ENCODE measurements at regions not wholly inside any gene's neighbourhood (a gene's known extent, or its start where the extent isn't known, plus 50 kb on each side); places are given as distances from the start of the nearest gene placed in this dataset.
"Not testable (repeated sequence)": the region's sequence is repeated elsewhere in the genome, so short reads cannot be mapped to it uniquely, and the experiment has no call there.

- peaks cover 3% of the 10 kb centered on the region; the same call in 1 of the 2 replicates for H3K27me3 ChIP-seq
- no peaks in the 10 kb centered on the region for H3K36me3 ChIP-seq
- H3K27ac ChIP-seq = no peak overlapping the region
- no peaks in the 10 kb centered on the region for H3K9me3 ChIP-seq (replicated peaks)
- H3K4me1 ChIP-seq = no peaks in the 10 kb centered on the region
- DNase-seq = no peak
- no peak overlapping the region for H3K4me3 ChIP-seq
These were observed 327.6 kb upstream of the HTR1E start for GRCh38 chr6:86609549-86610388.

GRCh38 chr6:86603364-86603763, 334.0 kb upstream of the HTR1E start:
- not testable (repeated sequence) for DNase-seq; H3K36me3 ChIP-seq; H3K4me3 ChIP-seq; H3K27ac ChIP-seq; H3K4me1 ChIP-seq; H3K9me3 ChIP-seq (replicated peaks); H3K27me3 ChIP-seq

- not testable (repeated sequence) for H3K4me3 ChIP-seq; H3K27me3 ChIP-seq; H3K9me3 ChIP-seq (replicated peaks); DNase-seq; H3K27ac ChIP-seq; H3K36me3 ChIP-seq; H3K4me1 ChIP-seq
These were observed 335.2 kb upstream of the HTR1E start for GRCh38 chr6:86602093-86602492.

GRCh38 chr6:86598969-86599368, 338.4 kb upstream of the HTR1E start:
- not testable (repeated sequence) for H3K9me3 ChIP-seq (replicated peaks); H3K4me1 ChIP-seq; H3K36me3 ChIP-seq; H3K27me3 ChIP-seq; H3K4me3 ChIP-seq; DNase-seq; H3K27ac ChIP-seq

GRCh38 chr6:86595641-86596040, 341.7 kb upstream of the HTR1E start:
- H3K27me3 ChIP-seq = 0 out of 2 replicates have a peak, but pooled peaks cover 6% of the 10 kb centered on the region
- H3K4me3 ChIP-seq = no peak overlapping the region
- no peaks in the 10 kb centered on the region for H3K4me1 ChIP-seq
- no peak for DNase-seq
- no peaks in the 10 kb centered on the region for H3K36me3 ChIP-seq
- H3K27ac ChIP-seq = no peak overlapping the region
- H3K9me3 ChIP-seq (replicated peaks) = no peaks in the 10 kb centered on the region

GRCh38 chr6:86586195-86586594, 351.1 kb upstream of the HTR1E start:
- no peaks in the 10 kb centered on the region for H3K9me3 ChIP-seq (replicated peaks)
- H3K27ac ChIP-seq = no peak overlapping the region
- H3K4me3 ChIP-seq = no peak overlapping the region
- H3K4me1 ChIP-seq = no peaks in the 10 kb centered on the region
- no peak for DNase-seq
- no peaks in the 10 kb centered on the region for H3K36me3 ChIP-seq
- H3K27me3 ChIP-seq = no peaks in the 10 kb centered on the region

- Histone ChIP-seq H3K9me3 (replicated peaks) (no peaks in the 10 kb centered on the region), H3K27me3 (no peaks in the 10 kb centered on the region)
- DNase-seq = no peak
These were observed 355.5 kb upstream of the HTR1E start for GRCh38 chr6:86581833-86582232.

GRCh38 chr6:86563197-86563596, 374.1 kb upstream of the HTR1E start:
- Histone ChIP-seq H3K9me3 (replicated peaks) (no peaks in the 10 kb centered on the region), H3K36me3 (no peaks in the 10 kb centered on the region), H3K27me3 (no peaks in the 10 kb centered on the region), H3K4me1 (no peaks in the 10 kb centered on the region), H3K27ac (no peak overlapping the region), H3K4me3 (no peak overlapping the region)
- no peak for DNase-seq

More at GRCh38 chr6:86581833-86582232, 355.5 kb upstream of the HTR1E start:
- no peaks in the 10 kb centered on the region for H3K4me1 ChIP-seq
- no peaks in the 10 kb centered on the region for H3K36me3 ChIP-seq
- H3K4me3 ChIP-seq = no peak overlapping the region
- H3K27ac ChIP-seq = no peak overlapping the region

- Histone ChIP-seq H3K4me3 (no peak overlapping the region), H3K36me3 (no peaks in the 10 kb centered on the region), H3K27ac (no peak overlapping the region), H3K4me1 (no peaks in the 10 kb centered on the region), H3K27me3 (no peaks in the 10 kb centered on the region), H3K9me3 (replicated peaks) (no peaks in the 10 kb centered on the region)
- DNase-seq = no peak
These were observed 379.0 kb upstream of the HTR1E start for GRCh38 chr6:86558318-86558717.

GRCh38 chr6:86537292-86537861, 400.0 kb upstream of the HTR1E start:
- no peaks in the 10 kb centered on the region for H3K9me3 ChIP-seq (replicated peaks)
- H3K4me3 ChIP-seq = no peak overlapping the region
- no peaks in the 10 kb centered on the region for H3K36me3 ChIP-seq
- DNase-seq = no peak
- H3K27ac ChIP-seq = no peak overlapping the region
- no peaks in the 10 kb centered on the region for H3K27me3 ChIP-seq
- H3K4me1 ChIP-seq = no peaks in the 10 kb centered on the region

GRCh38 chr6:86536121-86536520, 401.2 kb upstream of the HTR1E start:
- no peaks in the 10 kb centered on the region for H3K9me3 ChIP-seq (replicated peaks)
- H3K4me3 ChIP-seq = no peak overlapping the region
- H3K27ac ChIP-seq = no peak overlapping the region
- no peaks in the 10 kb centered on the region for H3K36me3 ChIP-seq
- DNase-seq = no peak
- H3K4me1 ChIP-seq = no peaks in the 10 kb centered on the region
- no peaks in the 10 kb centered on the region for H3K27me3 ChIP-seq

GRCh38 chr6:86535100-86535499, 402.2 kb upstream of the HTR1E start:
- no peaks in the 10 kb centered on the region for H3K27me3 ChIP-seq
- H3K36me3 ChIP-seq = no peaks in the 10 kb centered on the region
- no peaks in the 10 kb centered on the region for H3K9me3 ChIP-seq (replicated peaks)
- no peak for DNase-seq
- H3K4me1 ChIP-seq = no peaks in the 10 kb centered on the region
- no peak overlapping the region for H3K27ac ChIP-seq
- H3K4me3 ChIP-seq = no peak overlapping the region

- Histone ChIP-seq H3K4me3 (no peak overlapping the region), H3K9me3 (replicated peaks) (no peaks in the 10 kb centered on the region), H3K27me3 (no peaks in the 10 kb centered on the region), H3K36me3 (no peaks in the 10 kb centered on the region), H3K27ac (no peak overlapping the region), H3K4me1 (no peaks in the 10 kb centered on the region)
- DNase-seq = no peak
These were observed 407.7 kb upstream of the HTR1E start for GRCh38 chr6:86529635-86530034.

- H3K27ac ChIP-seq = no peak overlapping the region
- no peaks in the 10 kb centered on the region for H3K36me3 ChIP-seq
- H3K27me3 ChIP-seq = no peaks in the 10 kb centered on the region
- no peak for DNase-seq
- no peaks in the 10 kb centered on the region for H3K4me1 ChIP-seq
- H3K9me3 ChIP-seq (replicated peaks) = no peaks in the 10 kb centered on the region
- no peak overlapping the region for H3K4me3 ChIP-seq
These were observed 411.1 kb upstream of the HTR1E start for GRCh38 chr6:86526238-86526637.

- DNase-seq = no peak
- H3K4me1 ChIP-seq = no peaks in the 10 kb centered on the region
- no peaks in the 10 kb centered on the region for H3K9me3 ChIP-seq (replicated peaks)
- no peaks in the 10 kb centered on the region for H3K27me3 ChIP-seq
- H3K36me3 ChIP-seq = no peaks in the 10 kb centered on the region
- H3K27ac ChIP-seq = no peak overlapping the region
- no peak overlapping the region for H3K4me3 ChIP-seq
These were observed 421.2 kb upstream of the HTR1E start for GRCh38 chr6:86516087-86516486.

- Histone ChIP-seq H3K27ac (no peak overlapping the region), H3K27me3 (no peaks in the 10 kb centered on the region), H3K9me3 (replicated peaks) (no peaks in the 10 kb centered on the region), H3K4me3 (no peak overlapping the region), H3K36me3 (no peaks in the 10 kb centered on the region), H3K4me1 (no peaks in the 10 kb centered on the region)
- no peak for DNase-seq
These were observed 425.4 kb upstream of the HTR1E start for GRCh38 chr6:86511962-86512361.

All from SJCRH30 (cell line).